ENCODE measurements at regions not wholly inside any gene's neighbourhood (a gene's known extent, or its start where the extent isn't known, plus 50 kb on each side); places are given as distances from the start of the nearest gene placed in this dataset.

DNA sequence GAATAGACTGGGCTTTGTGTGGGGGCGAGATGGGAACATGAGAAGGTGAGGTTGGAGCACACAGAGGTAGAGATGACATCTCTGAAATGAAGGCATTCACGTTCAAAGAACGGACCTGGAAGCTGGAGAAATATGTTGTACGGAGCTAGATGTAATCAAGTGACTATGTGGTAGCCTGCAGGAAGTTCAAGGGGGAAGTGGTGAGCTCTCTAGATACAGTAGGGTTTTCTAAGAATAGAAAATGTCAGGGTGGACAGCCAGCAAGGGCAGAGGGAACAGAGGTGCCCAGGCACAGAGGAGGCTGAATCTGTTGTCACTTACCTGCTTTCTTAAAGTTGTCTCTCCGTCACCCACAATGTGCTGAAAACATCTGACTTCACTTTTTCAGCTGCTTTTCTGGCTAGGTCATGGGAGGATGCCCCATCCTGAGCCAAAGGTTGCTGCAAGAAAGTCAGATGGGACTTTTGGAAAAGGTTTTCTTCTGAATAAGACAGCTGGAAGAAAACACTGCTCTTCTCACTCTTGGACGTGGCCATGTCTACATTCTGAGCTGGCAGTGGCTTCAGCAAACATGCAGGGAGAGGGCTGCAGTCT lies 171.5 kb upstream of the B3GAT1 start:
- no peak for DNase-seq (ENCODE audit: low read depth in 2 of 2, low spot score in 1 of 2)

DNA sequence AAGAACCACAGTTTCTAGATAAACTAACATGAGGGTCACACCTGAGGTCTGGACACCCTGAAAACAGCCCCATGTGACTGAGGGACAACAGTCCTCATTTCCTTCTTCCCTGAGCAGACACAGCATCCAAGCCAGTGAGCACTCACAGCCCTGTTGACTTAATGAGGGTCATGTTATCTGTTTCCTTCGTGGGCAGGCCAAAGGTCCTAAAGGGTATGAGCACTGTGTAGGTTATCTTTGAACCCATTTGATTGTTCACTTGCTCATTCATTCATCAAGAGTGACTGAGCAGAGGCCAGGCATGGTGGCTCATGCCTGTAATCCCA lies 170.7 kb upstream of the B3GAT1 start:
- DNase-seq (ENCODE audit: low read depth in 2 of 2, low spot score in 1 of 2) = no peak

GRCh38 chr11:134581966-134582769 lies 170.1 kb upstream of the B3GAT1 start:
- no peak for DNase-seq (ENCODE audit: low read depth in 2 of 2, low spot score in 1 of 2)

GRCh38 chr11:134581121-134581626 lies 169.1 kb upstream of the B3GAT1 start:
- DNase-seq (ENCODE audit: low read depth in 2 of 2, low spot score in 1 of 2) = no peak

DNA sequence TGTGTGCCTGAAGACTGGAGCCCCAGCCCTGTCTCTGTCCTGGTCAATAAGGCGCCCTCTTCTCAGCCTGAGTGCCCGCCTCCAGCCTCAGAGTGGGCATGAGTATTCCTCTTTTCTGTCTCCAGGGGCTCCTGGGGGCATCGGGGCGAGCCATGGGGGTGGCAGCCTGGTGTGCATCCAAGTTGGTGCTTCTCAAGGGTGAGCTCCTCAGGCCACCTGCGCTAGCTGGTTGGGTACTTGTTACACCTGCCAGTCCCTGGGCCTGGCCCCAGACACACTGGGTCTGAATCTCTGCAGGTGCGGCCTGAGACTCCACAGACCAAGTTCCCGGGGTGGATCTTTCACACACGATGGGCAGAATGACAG lies 168.6 kb upstream of the B3GAT1 start:
- DNase-seq (ENCODE audit: low read depth in 2 of 2, low spot score in 1 of 2) = no peak

GRCh38 chr11:134579724-134580609 lies 167.9 kb upstream of the B3GAT1 start:
- DNase-seq (ENCODE audit: low read depth in 2 of 2, low spot score in 1 of 2) = no peak

- no peak for DNase-seq (ENCODE audit: low read depth in 2 of 2, low spot score in 1 of 2)
Observed at GRCh38 chr11:134578807-134579723, 167.0 kb upstream of the B3GAT1 start.

- no peak for DNase-seq (ENCODE audit: low read depth in 2 of 2, low spot score in 1 of 2)
Observed at GRCh38 chr11:134577751-134578395, 165.8 kb upstream of the B3GAT1 start.

DNA sequence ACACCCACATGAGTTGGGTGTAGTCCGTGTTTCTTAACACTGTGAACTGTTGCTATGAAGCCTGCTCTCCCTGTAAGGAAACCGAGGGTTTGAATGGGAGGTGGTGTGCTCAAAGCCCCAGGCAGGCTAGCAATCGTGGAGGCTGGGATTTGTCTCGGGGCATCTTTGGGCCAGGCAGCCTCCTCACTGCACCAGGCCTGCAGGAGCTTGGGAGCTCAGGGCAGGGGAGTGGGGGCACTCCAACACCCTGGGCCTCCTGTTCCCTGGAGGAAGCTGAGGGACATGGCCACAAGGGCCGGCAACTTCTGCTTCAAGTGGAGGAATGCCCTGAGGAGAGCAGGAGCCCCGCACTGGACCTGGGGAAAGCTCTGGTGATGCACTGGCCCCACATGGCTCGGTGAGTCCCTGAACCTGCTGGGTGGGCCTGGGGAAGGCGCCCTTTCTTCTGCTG lies 164.7 kb upstream of the B3GAT1 start:
- no peak for DNase-seq (ENCODE audit: low read depth in 2 of 2, low spot score in 1 of 2)

DNA sequence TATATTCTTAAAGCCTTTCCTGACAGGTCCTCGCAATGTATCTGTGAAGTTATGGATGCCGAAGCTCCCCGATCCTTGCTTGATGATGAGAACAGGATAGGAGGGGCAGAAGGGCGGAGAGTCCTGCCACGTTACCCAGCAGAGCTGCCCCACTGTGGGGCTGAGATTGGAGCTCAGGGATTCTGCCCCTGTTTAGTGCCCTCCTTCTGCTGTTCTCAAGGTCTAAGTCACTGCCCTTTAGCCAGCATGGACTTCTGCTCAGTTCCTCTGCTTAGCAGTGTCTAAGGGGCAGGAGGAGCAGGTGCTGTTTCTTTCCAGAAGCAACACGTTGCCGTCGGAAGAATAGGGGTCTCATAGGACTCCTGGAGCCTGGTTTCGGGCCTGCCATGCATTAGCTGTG lies 164.2 kb upstream of the B3GAT1 start:
- no peak for DNase-seq (ENCODE audit: low read depth in 2 of 2, low spot score in 1 of 2)

DNA sequence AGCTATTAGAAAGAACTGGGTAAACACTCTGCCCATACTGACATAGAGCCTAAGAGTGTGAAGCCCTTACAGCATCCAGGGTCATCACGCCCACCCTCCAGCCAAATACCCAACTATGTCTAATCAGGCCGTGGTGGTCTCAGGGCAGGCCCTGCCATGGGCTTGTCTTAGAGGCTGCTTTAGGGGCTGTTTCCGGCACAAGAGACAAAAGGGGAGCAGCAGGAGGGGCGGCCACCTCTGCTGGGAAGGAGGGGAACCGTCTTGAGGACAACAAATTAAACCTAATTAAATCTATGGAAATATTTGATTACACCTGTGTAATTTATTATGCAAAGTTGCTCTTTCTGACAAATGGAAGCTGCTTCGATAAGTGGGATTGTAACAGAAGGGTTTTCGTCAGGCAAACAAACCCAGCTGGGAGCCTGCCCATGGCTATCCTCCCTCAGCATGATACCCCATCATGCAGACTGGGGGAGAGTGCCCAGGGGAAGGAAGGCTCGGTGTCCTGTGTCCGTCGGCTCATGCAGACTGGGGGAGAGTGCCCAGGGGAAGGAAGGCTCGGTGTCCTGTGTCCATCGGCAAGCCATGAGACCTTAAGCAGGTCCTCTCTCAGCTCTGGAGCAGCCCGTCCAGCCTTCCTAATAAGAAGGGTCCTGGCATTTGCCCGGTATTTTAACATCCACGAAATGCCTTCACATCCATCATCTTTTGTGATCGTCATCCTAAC lies 163.6 kb upstream of the B3GAT1 start:
- DNase-seq (ENCODE audit: low read depth in 2 of 2, low spot score in 1 of 2) = no peak

GRCh38 chr11:134574947-134575346 lies 162.9 kb upstream of the B3GAT1 start:
- DNase-seq (ENCODE audit: low read depth in 2 of 2, low spot score in 1 of 2) = no peak

DNA sequence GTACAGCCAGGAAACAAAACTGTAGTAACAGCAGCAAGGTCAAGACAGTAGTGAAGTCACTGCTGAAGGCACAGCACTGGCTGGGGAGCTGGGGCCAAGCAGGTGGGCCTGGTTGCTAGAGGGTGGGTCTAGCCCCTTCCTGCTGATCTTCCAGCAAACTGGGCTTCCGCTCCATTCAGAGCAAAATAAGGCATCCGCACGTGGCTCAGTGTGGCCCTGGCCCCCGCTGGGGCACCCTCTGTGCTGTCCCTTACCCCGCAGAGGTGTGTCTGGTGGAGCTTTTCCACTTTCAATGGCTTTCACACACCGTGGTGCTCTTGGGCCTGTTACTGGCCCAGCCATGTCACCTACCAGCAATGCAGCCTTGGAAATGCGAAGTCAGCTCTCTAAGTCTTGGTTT lies 162.4 kb upstream of the B3GAT1 start:
- no peak for DNase-seq (ENCODE audit: low read depth in 2 of 2, low spot score in 1 of 2)

DNA sequence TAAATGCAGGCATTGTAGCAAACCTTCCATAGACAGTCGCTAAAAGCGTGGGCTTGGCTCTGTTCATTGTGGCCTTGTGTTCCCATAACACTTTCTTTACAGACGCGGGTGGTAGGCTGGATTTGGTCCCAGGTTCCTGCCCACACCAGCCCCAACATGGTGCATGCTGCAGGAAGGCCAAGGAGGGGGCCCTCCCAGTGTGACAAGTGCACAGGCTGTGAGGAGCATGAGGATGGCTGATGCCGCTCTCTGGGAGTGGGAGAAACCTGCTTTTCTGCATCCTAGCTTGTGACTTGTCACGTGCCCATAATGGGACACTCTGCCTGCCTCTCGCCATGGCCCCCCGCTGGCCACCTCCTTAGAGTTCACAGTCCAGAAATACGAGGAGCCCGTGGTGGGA lies 161.8 kb upstream of the B3GAT1 start:
- no peak for DNase-seq (ENCODE audit: low read depth in 2 of 2, low spot score in 1 of 2)

GRCh38 chr11:134572741-134573675 lies 161.0 kb upstream of the B3GAT1 start:
- no peak for DNase-seq (ENCODE audit: low read depth in 2 of 2, low spot score in 1 of 2)

- DNase-seq (ENCODE audit: low read depth in 2 of 2, low spot score in 1 of 2) = no peak
Observed at GRCh38 chr11:134571301-134571700, 159.3 kb upstream of the B3GAT1 start.

- no peak for DNase-seq (ENCODE audit: low read depth in 2 of 2, low spot score in 1 of 2)
Observed at GRCh38 chr11:134569195-134569594, 157.2 kb upstream of the B3GAT1 start.

- DNase-seq (ENCODE audit: low read depth in 2 of 2, low spot score in 1 of 2) = no peak
Observed at GRCh38 chr11:134566311-134566710, 154.3 kb upstream of the B3GAT1 start.

Data from stimulated activated CD8-positive, alpha-beta memory T cell treated with anti-CD3 and anti-CD28 coated beads, Interleukin-4, amount 100 ng/mL, for 4 hours (primary cell).